GM18861 (cell line): ENCODE measurements at regions not wholly inside any gene's neighbourhood (a gene's known extent, or its start where the extent isn't known, plus 50 kb on each side); places are given as distances from the start of the nearest gene placed in this dataset.
A peak's percentile ranks its signal among the peaks of the same experiment; 100 is the strongest.

ENCODE experiments used
- ATAC-seq: cut with Tn5 transposase; IDR thresholded peaks from one replicate; pipeline ENCODE4 v1.9.1; 2021; ENCODE audit not compliant: unreplicated experiment

- ATAC-seq: no peak
These were observed 143.1 kb downstream of the IFI44 start for GRCh38 chr1:78792756-78793155.

GRCh38 chr1:78797108-78797781 is 147.6 kb downstream of the IFI44 start:
- no peak for ATAC-seq

- ATAC-seq: no peak
These were observed 150.3 kb downstream of the IFI44 start for GRCh38 chr1:78799926-78800325.

GRCh38 chr1:78814176-78814575 is 164.5 kb downstream of the IFI44 start:
- no peak for ATAC-seq

- no peak for ATAC-seq
These were observed 175.9 kb downstream of the IFI44 start for GRCh38 chr1:78825561-78825960.

GRCh38 chr1:78829644-78830043 is 176.9 kb downstream of the ADGRL4 start:
- ATAC-seq: no peak

- no peak for ATAC-seq
These were observed 176.2 kb downstream of the ADGRL4 start for GRCh38 chr1:78830321-78830720.

GRCh38 chr1:78831731-78832360 is 174.7 kb downstream of the ADGRL4 start:
- ATAC-seq: no peak

- ATAC-seq: no peak
These were observed 173.0 kb downstream of the ADGRL4 start for GRCh38 chr1:78833491-78833890.

- ATAC-seq: peak; percentile 37
These were observed 172.3 kb downstream of the ADGRL4 start for GRCh38 chr1:78834201-78834741.

- no peak for ATAC-seq
These were observed 169.8 kb downstream of the ADGRL4 start for GRCh38 chr1:78836726-78837125.

GRCh38 chr1:78839704-78840277 is 166.7 kb downstream of the ADGRL4 start:
- ATAC-seq: peak; percentile 46
